ENCODE measurements at regions not wholly inside any gene's neighbourhood (a gene's known extent, or its start where the extent isn't known, plus 50 kb on each side); places are given as distances from the start of the nearest gene placed in this dataset.

GRCh38 chr4:24186466-24186865 lies 296.6 kb upstream of the PPARGC1A start:
- TF ChIP-seq CTCF (IDR thresholded peaks at IDR 0.05; ENCODE audit: insufficient read depth, low read length, poor library complexity, severe bottlenecking) (no peak), EZH2phosphoT487 (conservative IDR thresholded peaks at IDR 0.05; ENCODE audit: low read length) (no peak)
- no peak overlapping the region for H3K9ac ChIP-seq (ENCODE audit: low read length)
- H3K79me2 ChIP-seq (ENCODE audit: insufficient read depth, low read length) = no peaks in the 10 kb centered on the region
- H3K4me3 ChIP-seq (ENCODE audit: insufficient read depth, low read length, poor library complexity, severe bottlenecking) = no peak overlapping the region
- no peak overlapping the region for H3K27ac ChIP-seq (ENCODE audit: low read depth, low read length)
- no peaks in the 10 kb centered on the region for H3K9me2 ChIP-seq (replicated peaks; ENCODE audit: insufficient read depth, low read length)
- no peak overlapping the region for H2AFZ ChIP-seq (ENCODE audit: low read depth, low read length, severe bottlenecking)
- no peak overlapping the region for H3K4me2 ChIP-seq (ENCODE audit: low read depth, low read length, poor library complexity, severe bottlenecking)
- H3K27me3 ChIP-seq (ENCODE audit: low read length) = no peaks in the 10 kb centered on the region
- no peaks in the 10 kb centered on the region for H3K36me3 ChIP-seq (ENCODE audit: low read length)
- no peaks in the 10 kb centered on the region for H3K9me3 ChIP-seq (ENCODE audit: insufficient read depth, low read length)
- H3F3A ChIP-seq (ENCODE audit: insufficient read depth) = no peaks in the 10 kb centered on the region
- no peaks in the 10 kb centered on the region for H4K20me1 ChIP-seq (ENCODE audit: low read depth, low read length)

- Histone ChIP-seq H3K4me2 (ENCODE audit: low read depth, low read length, poor library complexity, severe bottlenecking) (no peak overlapping the region), H3K9me2 (replicated peaks; ENCODE audit: insufficient read depth, low read length) (no peaks in the 10 kb centered on the region), H3K27ac (ENCODE audit: low read depth, low read length) (no peak overlapping the region), H4K20me1 (ENCODE audit: low read depth, low read length) (no peaks in the 10 kb centered on the region), H3K9ac (ENCODE audit: low read length) (no peak overlapping the region), H3F3A (ENCODE audit: insufficient read depth) (no peaks in the 10 kb centered on the region), H3K36me3 (ENCODE audit: low read length) (no peaks in the 10 kb centered on the region), H3K9me3 (ENCODE audit: insufficient read depth, low read length) (no peaks in the 10 kb centered on the region), H3K79me2 (ENCODE audit: insufficient read depth, low read length) (no peaks in the 10 kb centered on the region), H2AFZ (ENCODE audit: low read depth, low read length, severe bottlenecking) (no peak overlapping the region), H3K27me3 (ENCODE audit: low read length) (no peaks in the 10 kb centered on the region), H3K4me3 (ENCODE audit: insufficient read depth, low read length, poor library complexity, severe bottlenecking) (no peak overlapping the region)
- no peak for TF ChIP-seq EZH2phosphoT487 (conservative IDR thresholded peaks at IDR 0.05; ENCODE audit: low read length)
- TF ChIP-seq CTCF (IDR thresholded peaks at IDR 0.05; ENCODE audit: insufficient read depth, low read length, poor library complexity, severe bottlenecking) = no peak
Observed at GRCh38 chr4:24181005-24181404, 291.2 kb upstream of the PPARGC1A start.

- Histone ChIP-seq H4K20me1 (ENCODE audit: low read depth, low read length) (no peaks in the 10 kb centered on the region), H3K79me2 (ENCODE audit: insufficient read depth, low read length) (no peaks in the 10 kb centered on the region), H2AFZ (ENCODE audit: low read depth, low read length, severe bottlenecking) (no peak overlapping the region), H3K27ac (ENCODE audit: low read depth, low read length) (no peak overlapping the region), H3K9me2 (replicated peaks; ENCODE audit: insufficient read depth, low read length) (no peaks in the 10 kb centered on the region), H3K27me3 (ENCODE audit: low read length) (no peaks in the 10 kb centered on the region), H3F3A (ENCODE audit: insufficient read depth) (no peaks in the 10 kb centered on the region), H3K4me2 (ENCODE audit: low read depth, low read length, poor library complexity, severe bottlenecking) (no peak overlapping the region), H3K36me3 (ENCODE audit: low read length) (no peaks in the 10 kb centered on the region), H3K9me3 (ENCODE audit: insufficient read depth, low read length) (no peaks in the 10 kb centered on the region), H3K9ac (ENCODE audit: low read length) (no peak overlapping the region), H3K4me3 (ENCODE audit: insufficient read depth, low read length, poor library complexity, severe bottlenecking) (no peak overlapping the region)
- TF ChIP-seq EZH2phosphoT487 (conservative IDR thresholded peaks at IDR 0.05; ENCODE audit: low read length) (no peak), CTCF (IDR thresholded peaks at IDR 0.05; ENCODE audit: insufficient read depth, low read length, poor library complexity, severe bottlenecking) (no peak)
Observed at GRCh38 chr4:24180586-24180985, 290.7 kb upstream of the PPARGC1A start.

Data from SU-DHL-6 (cell line).